Heart right ventricle (tissue), 16 donors: ENCODE measurements at regions not wholly inside any gene's neighbourhood (a gene's known extent, or its start where the extent isn't known, plus 50 kb on each side); places are given as distances from the start of the nearest gene placed in this dataset.

Source experiments
- ATAC-seq, 8 donors: fragments of 200-7000 bp; cut with Tn5 transposase; one replicate each; pipeline ENCODE4 v1.9.1; 2020; ENCODE audit warnings: mild to moderate bottlenecking in 8 of 8, moderate library complexity in 8 of 8, moderate number of reproducible peaks in 1 of 8
- DNase-seq, 2 donors: peaks; one replicate each; pipeline ENCODE4 v3.0.0-alpha.2; 2020
- H3K27ac ChIP-seq, 10 donors: fragments of 200-600 bp; sonication (generic) in 2 of 10; one replicate each; pipeline versions ENCODE4 v1.5.0 to v1.8.0; 2020 to 2022; ENCODE audit warnings: mild to moderate bottlenecking in 3 of 10
- H3K27me3 ChIP-seq, 7 donors: fragments of 200-600 bp; one replicate each; pipeline ENCODE4 v1.8.0; 2021 to 2022; ENCODE audit warnings: mild to moderate bottlenecking in 2 of 7
- H3K36me3 ChIP-seq, 9 donors: fragments of 200-600 bp; sonication (generic) in 1 of 9; one replicate each; pipeline versions ENCODE4 v1.5.0 to v1.8.0; 2020 to 2022; ENCODE audit warnings: mild to moderate bottlenecking in 2 of 9
- H3K4me1 ChIP-seq, 9 donors: fragments of 200-600 bp; sonication (generic) in 1 of 9; one replicate each; pipeline versions ENCODE4 v1.5.0 to v1.8.0; 2020 to 2022; ENCODE audit warnings: mild to moderate bottlenecking in 4 of 9
- H3K4me3 ChIP-seq, 10 donors: fragments of 200-600 bp; sonication (generic) in 2 of 10; one replicate each; pipeline versions ENCODE4 v1.5.0 to v1.8.0; 2020 to 2022; ENCODE audit warnings: mild to moderate bottlenecking in 7 of 10, moderate library complexity in 2 of 10
- H3K9me3 ChIP-seq, 11 donors: fragments of 200-600 bp in 10 of 11; sonication (generic) in 2 of 11; one replicate each; pipeline versions ENCODE4 v1.5.0 to v1.8.0; 2013 to 2022; ENCODE audit warnings: mild to moderate bottlenecking in 2 of 11, control low read depth in 1 of 11, moderate library complexity in 1 of 11
- WGBS, 2 donors: extraction: QIAGEN DNeasy Blood & Tissue Kit; methylation state at CpG; one replicate each; pipeline ENCODE4 v1.1.7; 2013; ENCODE audit warnings: inconsistent platforms in 1 of 2; 5-methylcytosine and 5-hydroxymethylcytosine counted together
- intact Hi-C, 10 donors: fragments of 100-400 bp; cut with DNase I; formaldehyde crosslinking; loops; one replicate each; pipeline versions ENCODE4 v1.11.1 to v1.14.2; 2022
- TF ChIP-seq, protein P1 (sequence below), 9 donors: fragments of 200-600 bp; sonication (generic) in 2 of 9; IDR thresholded peaks; one replicate each; pipeline versions ENCODE4 v1.5.0 to v1.8.0; 2021 to 2022; ENCODE audit warnings: antibody characterized with exemption in 9 of 9, mild to moderate bottlenecking in 5 of 9, moderate library complexity in 1 of 9
- donor health status: Arrhythmogenic right ventricular cardiomyopathy.
- donor health status: ischemic (EF 13 %, LVEDD 7.1; RV severe dilation, severe dysfunction).
- donor health status: healthy with polysubstance abuse.
- donor health status: DM: no; HTN: yes; CAD: no.
- donor health status: DM: no; HTN: no; CAD: no.
- donor health status: ischemic (EF 25% LVEDD 6.9; RV normal size, moderate dysfunction).
- donor health status: ischemic (EF 25% LVEDD 5.7; RV mildly dilated, moderate dysfunction).
- donor health status: healthy.
- donor health status: DM: yes; HTN: yes; CAD: no.
- donor health status: Ischemic cardiomyopathy.
- donor health status: ischemic (EF 35%, LVEDD 5.7; RV mildly dilated, moderate dysfunction).
- donor health status: nonischemic (EF 11% LVEDD 7.7; RV severe dilation, severe dysfunction).
- donor health status: DM: yes; HTN: yes; CAD: no.
- donor health status: PGD.
- donor health status: ischemic (EF 29% LVEDD 5.4; RV normal size, mild dysfunction).
- donor health status: nonischemic (EF 23%, LVEDD 6.1; RV moderate dilation, normal function).

DNA sequence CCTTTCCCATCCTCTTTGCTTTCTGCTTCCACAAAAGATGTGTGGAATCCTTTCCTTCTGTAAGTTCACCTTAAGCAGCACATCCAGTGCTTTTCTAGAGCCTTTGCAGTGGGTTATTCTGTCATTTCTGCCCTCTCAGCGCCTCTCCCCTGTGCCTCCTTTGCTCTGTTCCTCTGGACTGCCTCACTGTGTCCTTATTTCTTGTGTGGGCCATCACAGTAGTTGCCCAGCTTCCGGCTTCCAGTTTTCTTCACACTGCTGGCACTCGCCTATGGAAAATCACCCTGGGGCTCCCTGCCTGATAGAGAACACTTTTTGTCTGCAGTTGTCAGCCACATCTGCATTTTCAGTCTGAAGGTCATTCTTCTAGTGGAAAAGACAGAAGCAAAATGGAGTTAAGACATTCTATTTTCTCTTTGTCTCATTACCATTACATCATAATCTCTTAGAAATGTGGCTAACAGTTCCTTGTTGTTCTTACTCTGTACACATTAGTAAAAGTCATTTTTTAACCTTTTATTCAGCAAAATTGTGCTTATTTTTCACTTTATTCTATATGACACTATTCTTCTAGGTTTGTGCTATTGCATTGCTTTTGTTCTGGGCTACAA is 64.1 kb upstream of the ZNF608 start:
- WGBS, 2 donors = 79 to 81% methylated on average over 3 of the region's 3 CpGs
- H3K4me3 ChIP-seq = no peak overlapping the region
- TF ChIP-seq, protein P1, sequence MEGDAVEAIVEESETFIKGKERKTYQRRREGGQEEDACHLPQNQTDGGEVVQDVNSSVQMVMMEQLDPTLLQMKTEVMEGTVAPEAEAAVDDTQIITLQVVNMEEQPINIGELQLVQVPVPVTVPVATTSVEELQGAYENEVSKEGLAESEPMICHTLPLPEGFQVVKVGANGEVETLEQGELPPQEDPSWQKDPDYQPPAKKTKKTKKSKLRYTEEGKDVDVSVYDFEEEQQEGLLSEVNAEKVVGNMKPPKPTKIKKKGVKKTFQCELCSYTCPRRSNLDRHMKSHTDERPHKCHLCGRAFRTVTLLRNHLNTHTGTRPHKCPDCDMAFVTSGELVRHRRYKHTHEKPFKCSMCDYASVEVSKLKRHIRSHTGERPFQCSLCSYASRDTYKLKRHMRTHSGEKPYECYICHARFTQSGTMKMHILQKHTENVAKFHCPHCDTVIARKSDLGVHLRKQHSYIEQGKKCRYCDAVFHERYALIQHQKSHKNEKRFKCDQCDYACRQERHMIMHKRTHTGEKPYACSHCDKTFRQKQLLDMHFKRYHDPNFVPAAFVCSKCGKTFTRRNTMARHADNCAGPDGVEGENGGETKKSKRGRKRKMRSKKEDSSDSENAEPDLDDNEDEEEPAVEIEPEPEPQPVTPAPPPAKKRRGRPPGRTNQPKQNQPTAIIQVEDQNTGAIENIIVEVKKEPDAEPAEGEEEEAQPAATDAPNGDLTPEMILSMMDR (IDR thresholded peaks at IDR 0.05) = no peak
- H3K27me3 ChIP-seq = no peaks in the 10 kb centered on the region
- peaks cover 0 to 18% (median 11%) of the 10 kb centered on the region in 9 donors for H3K4me1 ChIP-seq
- H3K36me3 ChIP-seq = no peaks in the 10 kb centered on the region
- ATAC-seq = peak in 1 of 8 donors; percentile 18
- no peaks in the 10 kb centered on the region for H3K9me3 ChIP-seq
- no peak for DNase-seq
- no peak overlapping the region for H3K27ac ChIP-seq
- intact Hi-C loops = no loop called here

DNA sequence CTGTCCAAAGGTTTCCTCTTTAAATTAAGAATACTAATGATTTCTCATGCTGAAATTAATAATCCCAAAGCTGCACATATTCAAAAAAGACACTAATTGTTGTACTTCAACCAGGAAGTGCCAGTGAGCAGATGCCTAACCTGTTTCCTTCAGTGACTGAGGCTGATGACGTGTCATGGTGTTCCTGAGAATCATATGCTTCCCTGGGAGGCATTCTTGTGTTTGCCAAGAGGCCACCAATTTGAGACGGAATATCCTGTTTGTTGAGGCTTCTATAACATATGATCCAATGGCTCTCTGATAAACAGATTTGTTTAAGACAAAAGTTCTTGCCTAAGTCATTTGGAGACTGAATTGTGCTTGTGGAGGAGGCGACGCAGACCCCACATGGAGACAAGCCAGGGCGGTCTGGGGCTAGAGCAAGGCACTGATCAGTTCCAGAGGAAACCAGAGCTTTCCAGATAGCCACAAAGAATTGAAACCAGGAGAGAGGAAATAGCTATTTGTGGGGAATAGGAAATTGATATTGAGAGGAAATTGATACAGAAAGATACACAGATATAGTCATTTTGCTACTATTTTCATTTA is 66.4 kb upstream of the ZNF608 start:
- H3K9me3 ChIP-seq = no peaks in the 10 kb centered on the region
- ATAC-seq (peak in 2 of 8 donors; percentile 53 to 62), DNase-seq (no peak)
- intact Hi-C loops = no loop called here
- WGBS, 2 donors = 69 to 78% methylated on average over 5 of the region's 5 CpGs
- H3K36me3 ChIP-seq = no peaks in the 10 kb centered on the region
- no peak overlapping the region for H3K4me3 ChIP-seq
- peaks cover 0 to 7% (median 0%) of the 10 kb centered on the region in 9 donors for H3K4me1 ChIP-seq
- TF ChIP-seq, protein P1 (IDR thresholded peaks at IDR 0.05) = no peak
- peak overlapping the region in 1 of 10 donors; percentile 49 for H3K27ac ChIP-seq
- H3K27me3 ChIP-seq = no peaks in the 10 kb centered on the region

DNA sequence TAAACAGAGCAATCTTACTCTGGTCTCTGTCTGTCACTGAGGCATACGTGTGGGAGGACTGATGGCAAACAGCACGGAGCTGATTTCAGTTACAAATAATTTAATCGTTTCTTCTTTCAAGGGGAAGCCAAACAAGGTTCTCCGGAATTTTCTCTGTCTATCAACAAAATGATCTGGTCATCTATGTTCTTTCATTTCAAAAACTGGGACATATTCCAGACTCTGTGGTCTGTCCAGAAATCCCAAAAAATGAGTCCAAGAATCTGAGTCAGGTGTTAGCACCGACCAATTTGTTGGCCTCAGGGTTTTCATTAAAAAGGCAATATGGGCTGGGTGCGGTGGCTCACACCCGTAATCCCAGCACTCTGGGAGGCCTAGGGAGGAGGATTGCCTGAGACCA is 69.9 kb upstream of the ZNF608 start:
- Histone ChIP-seq H3K4me3 (no peak overlapping the region), H3K9me3 (no peaks in the 10 kb centered on the region), H3K27ac (no peak overlapping the region), H3K36me3 (no peaks in the 10 kb centered on the region), H3K4me1 (peaks cover 0 to 7% (median 0%) of the 10 kb centered on the region in 9 donors), H3K27me3 (no peaks in the 10 kb centered on the region)
- intact Hi-C loops = no loop called here
- no peak for DNase-seq
- TF ChIP-seq, protein P1 (IDR thresholded peaks at IDR 0.05) = no peak
- no peak for ATAC-seq
- WGBS, 2 donors = 83 to 84% methylated on average over 7 of the region's 7 CpGs

DNA sequence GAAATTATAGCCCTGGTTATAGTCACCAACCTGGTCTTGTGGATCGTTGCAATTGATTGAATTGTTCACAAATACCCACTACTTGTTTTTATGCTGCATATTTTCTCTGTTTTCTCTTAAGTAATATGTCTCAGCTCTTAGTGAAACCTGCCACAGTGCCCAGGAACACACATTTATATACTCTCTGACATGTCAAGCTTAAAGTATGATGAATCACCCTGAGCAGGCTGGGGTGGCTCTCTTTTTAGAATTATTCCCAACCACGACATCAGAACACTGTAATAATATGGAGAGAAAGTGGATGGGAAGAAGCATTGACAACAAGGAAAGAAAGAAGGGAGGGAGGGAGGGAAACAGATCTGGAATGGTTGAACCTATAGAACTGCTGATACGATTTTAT is 72.8 kb upstream of the ZNF608 start:
- WGBS, 2 donors = 88 to 89% methylated on average over 3 of the region's 3 CpGs
- Histone ChIP-seq H3K27ac (no peak overlapping the region), H3K9me3 (no peaks in the 10 kb centered on the region), H3K4me3 (no peak overlapping the region), H3K27me3 (no peaks in the 10 kb centered on the region), H3K4me1 (no peaks in the 10 kb centered on the region), H3K36me3 (no peaks in the 10 kb centered on the region)
- TF ChIP-seq, protein P1 (IDR thresholded peaks at IDR 0.05) = no peak
- no peak for DNase-seq
- ATAC-seq = no peak
- intact Hi-C loops = no loop called here
